Neural cell (in vitro differentiated cells): ENCODE measurements at regions not wholly inside any gene's neighbourhood (a gene's known extent, or its start where the extent isn't known, plus 50 kb on each side); places are given as distances from the start of the nearest gene placed in this dataset.

Experiments used
- H2AFZ ChIP-seq: fragments of 200-600, 300-800 bp; sonication (generic), shearing (Covaris generic); 2 replicates; pipeline ENCODE4 v1.6.0; 2014; ENCODE audit warnings: low read depth, mild to moderate bottlenecking, antibody characterized with exemption, low read length, moderate library complexity
- H3F3A ChIP-seq: fragments of 200-600 bp; shearing (Covaris generic); 2 replicates; pipeline ENCODE4 v1.6.1; 2016; ENCODE audit warnings: mild to moderate bottlenecking, moderate library complexity, mixed read lengths, antibody characterized with exemption, low read length; ENCODE audit not compliant: insufficient read depth, poor library complexity, severe bottlenecking
- H3K27ac ChIP-seq: fragments of 200-600, 300-800 bp; sonication (generic), shearing (Covaris generic); 2 replicates; pipeline ENCODE4 v1.5.1; 2014; ENCODE audit warnings: mild to moderate bottlenecking, low read length, moderate library complexity
- H3K27me3 ChIP-seq: fragments of 300-800, 200-600 bp; sonication (generic), shearing (Covaris generic); 2 replicates; pipeline ENCODE4 v1.6.0; 2014; ENCODE audit warnings: mild to moderate bottlenecking, low read depth, low read length, moderate library complexity; ENCODE audit not compliant: insufficient read depth
- H3K36me3 ChIP-seq: fragments of 300-800, 200-600 bp; sonication (generic), shearing (Covaris generic); 2 replicates; pipeline ENCODE4 v1.5.1; 2014; ENCODE audit warnings: mild to moderate bottlenecking, antibody characterized with exemption, low read length, moderate library complexity; ENCODE audit not compliant: insufficient read depth
- H3K4me2 ChIP-seq: fragments of 300-800, 200-600 bp; sonication (generic), shearing (Covaris generic); 2 replicates; pipeline ENCODE4 v1.6.0; 2014; ENCODE audit warnings: mild to moderate bottlenecking, low read length
- H3K4me3 ChIP-seq: fragments of 300-800, 200-600 bp; sonication (generic), shearing (Covaris generic); 2 replicates; pipeline ENCODE4 v1.5.1; 2014; ENCODE audit warnings: mild to moderate bottlenecking, low read length, moderate library complexity
- H3K79me2 ChIP-seq: fragments of 200-600 bp; shearing (Covaris generic); replicated peaks from 2 replicates; pipeline ENCODE4 v1.6.0; 2014; ENCODE audit warnings: mild to moderate bottlenecking, low read length, moderate library complexity; ENCODE audit not compliant: insufficient read depth
- H3K9ac ChIP-seq: fragments of 300-800, 200-600 bp; sonication (generic), shearing (Covaris generic); 2 replicates; pipeline ENCODE4 v1.6.1; 2016; ENCODE audit warnings: mild to moderate bottlenecking, low read length, mixed read lengths
- H3K9me2 ChIP-seq: fragments of 200-600 bp; shearing (Covaris generic); 2 replicates; pipeline ENCODE4 v1.6.1; 2016; ENCODE audit warnings: mild to moderate bottlenecking, low read length, mixed read lengths; ENCODE audit not compliant: insufficient read depth
- H3K9me3 ChIP-seq: fragments of 200-600, 300-800 bp; sonication (generic), shearing (Covaris generic); 2 replicates; pipeline ENCODE4 v1.6.1; 2016; ENCODE audit warnings: mild to moderate bottlenecking, mixed run types, low read length, moderate library complexity, mixed read lengths
- H4K20me1 ChIP-seq: fragments of 200-600 bp; shearing (Covaris generic); 2 replicates; pipeline ENCODE4 v1.6.1; 2016; ENCODE audit warnings: mild to moderate bottlenecking, mixed run types; ENCODE audit not compliant: insufficient read depth
- EP300 ChIP-seq: fragments of 450-650 bp; conservative IDR thresholded peaks from 2 replicates; pipeline ENCODE4 v1.6.1; 2014; ENCODE audit warnings: antibody characterized with exemption, mild to moderate bottlenecking, moderate library complexity; ENCODE audit not compliant: poor library complexity, severe bottlenecking
- EZH2 ChIP-seq: fragments of 200-600, 300-800 bp; shearing (Covaris generic), sonication (generic); IDR thresholded peaks from 2 replicates; pipeline ENCODE4 v1.6.1; 2014; ENCODE audit warnings: antibody characterized with exemption, low read length, borderline replicate concordance, mild to moderate bottlenecking; ENCODE audit not compliant: insufficient read depth, poor library complexity, severe bottlenecking
- MXI1 ChIP-seq: fragments of 450-650 bp; conservative IDR thresholded peaks from 2 replicates; pipeline ENCODE4 v1.6.1; 2014; ENCODE audit warnings: antibody characterized with exemption, mild to moderate bottlenecking; ENCODE audit not compliant: poor library complexity, severe bottlenecking
- POLR2AphosphoS5 ChIP-seq: IDR thresholded peaks from 2 replicates; pipeline ENCODE4 v1.6.1; 2012
- RAD21 ChIP-seq: fragments of 450-650 bp; conservative IDR thresholded peaks from 2 replicates; pipeline ENCODE4 v1.6.1; 2014; ENCODE audit warnings: antibody characterized with exemption, mild to moderate bottlenecking, moderate library complexity
- REST ChIP-seq: IDR thresholded peaks from 2 replicates; pipeline ENCODE4 v1.6.1; 2012; ENCODE audit warnings: borderline replicate concordance
- SMC3 ChIP-seq: fragments of 450-650 bp; conservative IDR thresholded peaks from 2 replicates; pipeline ENCODE4 v1.6.1; 2014; ENCODE audit warnings: antibody characterized with exemption, mild to moderate bottlenecking, moderate library complexity; ENCODE audit not compliant: poor library complexity
- TAF1 ChIP-seq: IDR thresholded peaks from 2 replicates; pipeline ENCODE4 v1.6.1; 2012; ENCODE audit warnings: low read depth
- TF ChIP-seq, protein P1 (sequence below): fragments of 450-650 bp; IDR thresholded peaks from 2 replicates; pipeline ENCODE4 v1.5.1; 2014; ENCODE audit warnings: antibody characterized with exemption, mild to moderate bottlenecking, moderate library complexity; ENCODE audit not compliant: poor library complexity, severe bottlenecking

DNA sequence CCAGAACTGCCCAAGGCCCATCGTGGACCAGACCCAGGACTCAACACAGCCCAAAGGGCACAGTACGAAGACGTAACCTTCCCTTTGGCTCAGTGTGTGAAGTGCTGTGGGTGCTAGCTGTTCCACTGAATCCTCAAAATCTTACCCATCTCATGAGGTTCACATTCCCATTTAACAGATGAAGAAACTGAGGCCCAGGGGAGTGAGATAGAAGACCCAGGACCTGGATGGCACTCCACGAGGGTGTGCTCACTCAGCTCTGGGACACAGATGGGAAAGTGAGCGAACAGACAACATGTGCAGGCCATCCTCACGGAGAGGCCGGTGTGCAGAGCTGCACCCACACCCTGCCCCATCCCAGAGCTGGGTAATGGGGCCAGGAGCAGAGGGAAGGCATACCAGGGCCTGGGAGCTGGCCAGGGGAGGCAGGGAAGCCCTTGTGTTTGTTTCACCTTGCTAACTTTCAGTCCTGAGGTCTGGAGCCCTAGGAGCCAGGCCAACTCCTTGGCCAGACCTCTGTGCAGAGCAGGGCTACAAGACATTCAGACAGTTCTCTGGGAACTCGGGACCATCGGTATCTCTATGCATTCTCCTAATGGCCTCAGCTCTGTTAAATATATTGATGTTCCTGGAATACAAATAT is 100.3 kb upstream of the ZMIZ1 start:
- no peaks in the 10 kb centered on the region for H3K79me2 ChIP-seq
- no peaks in the 10 kb centered on the region for H3K9me3 ChIP-seq
- H3K27me3 ChIP-seq, result no peaks in the 10 kb centered on the region
- H3K4me3 ChIP-seq, result no peak overlapping the region
- H3K9me2 ChIP-seq, result no peaks in the 10 kb centered on the region
- TF ChIP-seq REST (no peak), EP300 (no peak), RAD21 (no peak), SMC3 (no peak), MXI1 (no peak), EZH2 (no peak), POLR2AphosphoS5 (no peak), TAF1 (no peak)
- TF ChIP-seq, protein P1, sequence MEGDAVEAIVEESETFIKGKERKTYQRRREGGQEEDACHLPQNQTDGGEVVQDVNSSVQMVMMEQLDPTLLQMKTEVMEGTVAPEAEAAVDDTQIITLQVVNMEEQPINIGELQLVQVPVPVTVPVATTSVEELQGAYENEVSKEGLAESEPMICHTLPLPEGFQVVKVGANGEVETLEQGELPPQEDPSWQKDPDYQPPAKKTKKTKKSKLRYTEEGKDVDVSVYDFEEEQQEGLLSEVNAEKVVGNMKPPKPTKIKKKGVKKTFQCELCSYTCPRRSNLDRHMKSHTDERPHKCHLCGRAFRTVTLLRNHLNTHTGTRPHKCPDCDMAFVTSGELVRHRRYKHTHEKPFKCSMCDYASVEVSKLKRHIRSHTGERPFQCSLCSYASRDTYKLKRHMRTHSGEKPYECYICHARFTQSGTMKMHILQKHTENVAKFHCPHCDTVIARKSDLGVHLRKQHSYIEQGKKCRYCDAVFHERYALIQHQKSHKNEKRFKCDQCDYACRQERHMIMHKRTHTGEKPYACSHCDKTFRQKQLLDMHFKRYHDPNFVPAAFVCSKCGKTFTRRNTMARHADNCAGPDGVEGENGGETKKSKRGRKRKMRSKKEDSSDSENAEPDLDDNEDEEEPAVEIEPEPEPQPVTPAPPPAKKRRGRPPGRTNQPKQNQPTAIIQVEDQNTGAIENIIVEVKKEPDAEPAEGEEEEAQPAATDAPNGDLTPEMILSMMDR, result no peak
- H3K36me3 ChIP-seq, result no peaks in the 10 kb centered on the region
- no peak overlapping the region for H3K4me2 ChIP-seq
- H4K20me1 ChIP-seq, result no peaks in the 10 kb centered on the region
- no peak overlapping the region for H2AFZ ChIP-seq
- H3F3A ChIP-seq, result no peaks in the 10 kb centered on the region
- no peak overlapping the region for H3K27ac ChIP-seq
- H3K9ac ChIP-seq, result no peak overlapping the region

- Histone ChIP-seq H4K20me1 (no peaks in the 10 kb centered on the region), H3F3A (no peaks in the 10 kb centered on the region), H3K9me2 (no peaks in the 10 kb centered on the region), H3K9me3 (no peaks in the 10 kb centered on the region), H3K4me3 (no peak overlapping the region), H3K27ac (no peak overlapping the region), H3K4me2 (no peak overlapping the region), H3K36me3 (no peaks in the 10 kb centered on the region), H3K9ac (no peak overlapping the region), H2AFZ (no peak overlapping the region), H3K27me3 (no peaks in the 10 kb centered on the region), H3K79me2 (no peaks in the 10 kb centered on the region)
- TF ChIP-seq RAD21, result no peak
- no peak for TF ChIP-seq EZH2
- no peak for TF ChIP-seq SMC3
- no peak for TF ChIP-seq TAF1
- no peak for TF ChIP-seq POLR2AphosphoS5
- TF ChIP-seq, protein P1, result no peak
- TF ChIP-seq REST, result no peak
- TF ChIP-seq EP300, result no peak
- TF ChIP-seq MXI1, result no peak
Observed at GRCh38 chr10:78968943-78969342, 99.8 kb upstream of the ZMIZ1 start.
